ENCODE measurements at regions not wholly inside any gene's neighbourhood (a gene's known extent, or its start where the extent isn't known, plus 50 kb on each side); places are given as distances from the start of the nearest gene placed in this dataset.
A peak's percentile ranks its signal among the peaks of the same experiment; 100 is the strongest.

DNA sequence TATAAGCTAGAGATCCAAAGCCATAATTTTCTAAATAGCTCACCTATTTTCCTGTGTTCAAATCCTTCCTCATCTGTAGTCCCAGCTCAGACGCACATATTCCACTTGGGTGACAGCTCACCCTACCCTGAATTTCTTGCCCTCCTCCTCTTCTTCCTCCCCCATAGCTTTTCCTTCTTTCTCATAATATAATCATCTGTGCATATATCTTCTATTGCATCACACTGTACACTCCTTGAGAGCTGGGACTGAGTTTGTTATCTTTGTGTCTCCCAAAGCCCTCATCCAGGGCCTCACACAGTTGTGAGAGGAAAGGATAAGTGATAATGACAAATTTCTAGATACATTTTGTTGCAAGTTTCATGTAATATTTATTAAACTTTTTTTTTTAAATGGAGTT, 55.9 kb upstream of the RTN4 start:
- WGBS, 4 donors: 91 to 96% (median 95%) methylated on average over 1 of the region's 1 CpG
- DNase-seq: no peak
- Histone ChIP-seq H3K36me3 (no peaks in the 10 kb centered on the region), H3K27ac (peak overlapping the region in 1 of 12 donors; percentile 61), H3K4me1 (peaks cover 0 to 32% (median 18%) of the 10 kb centered on the region in 12 donors), H3K9me3 (no peaks in the 10 kb centered on the region), H3K27me3 (no peaks in the 10 kb centered on the region), H3K4me3 (no peak overlapping the region)
- intact Hi-C loops (cut with DNase I): no loop called here
- no peak for TF ChIP-seq CTCF (IDR thresholded peaks at IDR 0.05)
- TF ChIP-seq POLR2A (IDR thresholded peaks at IDR 0.05): no peak
- ATAC-seq: no peak

DNA sequence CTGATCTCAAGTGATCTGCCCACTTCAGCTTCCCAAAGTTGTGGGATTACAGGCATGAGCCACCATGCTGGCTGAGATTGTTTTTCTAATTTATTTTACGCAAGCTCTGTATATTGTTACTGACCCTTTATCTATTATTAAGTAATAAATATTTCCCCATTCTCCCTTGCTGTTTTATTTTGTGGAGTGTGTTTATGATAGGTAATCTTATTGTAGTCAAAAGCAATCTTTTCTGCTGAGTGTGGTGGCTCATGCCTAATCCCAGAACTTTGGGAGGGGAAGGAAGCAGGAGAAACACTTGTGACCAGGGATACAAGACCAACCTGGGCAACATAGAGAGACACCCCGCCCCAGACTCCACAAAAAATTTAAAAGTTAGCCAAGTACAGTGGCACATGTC, 55.2 kb upstream of the RTN4 start:
- WGBS, 4 donors: 96 to 99% (median 98%) methylated on average over 2 of the region's 2 CpGs
- Histone ChIP-seq H3K27me3 (no peaks in the 10 kb centered on the region), H3K4me1 (peaks cover 0 to 34% (median 24%) of the 10 kb centered on the region in 12 donors), H3K27ac (peak overlapping the region in 1 of 12 donors; percentile 19), H3K4me3 (no peak overlapping the region), H3K9me3 (no peaks in the 10 kb centered on the region), H3K36me3 (no peaks in the 10 kb centered on the region)
- DNase-seq (no peak), ATAC-seq (no peak)
- TF ChIP-seq POLR2A (IDR thresholded peaks at IDR 0.05): no peak
- no peak for TF ChIP-seq CTCF (IDR thresholded peaks at IDR 0.05)
- intact Hi-C loops (cut with DNase I): no loop called here

DNA sequence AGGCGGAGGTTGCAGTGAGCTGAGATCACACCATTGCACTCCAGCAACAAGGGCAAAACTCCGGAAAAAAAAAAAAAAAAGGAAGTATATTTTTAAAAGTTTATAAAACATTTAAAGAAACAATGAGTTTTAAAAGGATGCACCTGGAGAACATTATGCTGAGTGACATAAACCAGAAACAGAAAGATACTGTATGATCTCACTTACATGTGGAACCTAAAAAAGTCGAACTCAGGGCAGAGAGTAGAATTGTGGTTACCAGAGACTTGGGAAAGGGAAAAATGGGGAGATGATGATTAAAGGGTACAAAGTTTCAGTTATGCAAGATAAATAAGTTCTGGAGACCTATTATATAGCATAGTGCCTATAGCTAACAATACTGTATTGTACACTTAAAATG, 52.8 kb upstream of the RTN4 start:
- H3K27me3 ChIP-seq: no peaks in the 10 kb centered on the region
- peaks cover 0 to 48% (median 29%) of the 10 kb centered on the region in 12 donors for H3K4me1 ChIP-seq
- H3K36me3 ChIP-seq: no peaks in the 10 kb centered on the region
- H3K27ac ChIP-seq: peak overlapping the region in 4 of 12 donors; percentile 66 to 81 (median 75)
- no peak for TF ChIP-seq POLR2A (IDR thresholded peaks at IDR 0.05)
- TF ChIP-seq CTCF (IDR thresholded peaks at IDR 0.05): no peak
- 47 to 58% (median 49%) methylated on average over 3 of the region's 3 CpGs for WGBS, 4 donors
- no peak overlapping the region for H3K4me3 ChIP-seq
- ATAC-seq (no peak), DNase-seq (no peak)
- intact Hi-C loops (cut with DNase I): no loop called here
- H3K9me3 ChIP-seq: no peaks in the 10 kb centered on the region

- WGBS, 4 donors: 65 to 73% (median 69%) methylated on average over 4 of the region's 4 CpGs
These were observed 52.0 kb upstream of the RTN4 start for GRCh38 chr2:55102056-55102812.

More at GRCh38 chr2:55102056-55102812, 52.0 kb upstream of the RTN4 start:
- no peak overlapping the region for H3K4me3 ChIP-seq
- H3K27ac ChIP-seq: peak overlapping the region; percentile 19 to 90 (median 68)
- intact Hi-C loops (cut with DNase I): no loop called here
- DNase-seq (no peak), ATAC-seq (peak in 1 of 4 donors; percentile 33)
- H3K36me3 ChIP-seq: no peaks in the 10 kb centered on the region
- peaks cover 0 to 52% (median 33%) of the 10 kb centered on the region in 12 donors for H3K4me1 ChIP-seq
- H3K9me3 ChIP-seq: no peaks in the 10 kb centered on the region
- TF ChIP-seq POLR2A (IDR thresholded peaks at IDR 0.05) (no peak), CTCF (IDR thresholded peaks at IDR 0.05) (no peak)
- no peaks in the 10 kb centered on the region for H3K27me3 ChIP-seq
